ENCODE measurements at regions not wholly inside any gene's neighbourhood (a gene's known extent, or its start where the extent isn't known, plus 50 kb on each side); places are given as distances from the start of the nearest gene placed in this dataset.

GRCh38 chr3:157999246-157999645, 107.0 kb downstream of the SHOX2 start:
- WGBS, result 64% methylated on average over 5 of the region's 5 CpGs

GRCh38 chr3:157982359-157982758, 123.9 kb downstream of the SHOX2 start:
- no peak for TF ChIP-seq POLR2AphosphoS5 (IDR thresholded peaks at IDR 0.05)
- TF ChIP-seq CTCF (IDR thresholded peaks at IDR 0.05), result no peak
- no peak for TF ChIP-seq POLR2A (IDR thresholded peaks at IDR 0.05; ENCODE audit: low read depth)
- TF ChIP-seq EP300 (IDR thresholded peaks at IDR 0.05), result no peak
- no peak for DNase-seq (ENCODE audit: extremely low spot score)
- Histone ChIP-seq H3K9me3 (no peaks in the 10 kb centered on the region), H3K27ac (replicated peaks in 1 of 4) (no peak overlapping the region), H3K4me1 (no peaks in the 10 kb centered on the region), H3K27me3 (no peaks in the 10 kb centered on the region), H3K4me3 (no peak overlapping the region), H3K36me3 (no peaks in the 10 kb centered on the region)
- WGBS, result 52% methylated on average over 1 of the region's 1 CpG
- intact Hi-C loops (cut with DNase I), result no loop called here

More at GRCh38 chr3:157999246-157999645, 107.0 kb downstream of the SHOX2 start:
- H3K4me3 ChIP-seq, result no peak overlapping the region
- intact Hi-C loops (cut with DNase I), result no loop called here
- H3K9me3 ChIP-seq, result peaks cover 0 to 17% (median 10%) of the 10 kb centered on the region in 4 donors
- no peaks in the 10 kb centered on the region for H3K27me3 ChIP-seq
- no peak for TF ChIP-seq CTCF (IDR thresholded peaks at IDR 0.05)
- TF ChIP-seq POLR2A (IDR thresholded peaks at IDR 0.05; ENCODE audit: low read depth), result no peak
- no peak for TF ChIP-seq EP300 (IDR thresholded peaks at IDR 0.05)
- TF ChIP-seq POLR2AphosphoS5 (IDR thresholded peaks at IDR 0.05), result no peak
- H3K36me3 ChIP-seq, result no peaks in the 10 kb centered on the region
- H3K27ac ChIP-seq (replicated peaks in 1 of 4), result no peak overlapping the region
- H3K4me1 ChIP-seq, result no peaks in the 10 kb centered on the region
- no peak for DNase-seq (ENCODE audit: extremely low spot score)

GRCh38 chr3:157981819-157982218, 124.4 kb downstream of the SHOX2 start:
- H3K27me3 ChIP-seq, result no peaks in the 10 kb centered on the region
- H3K9me3 ChIP-seq, result no peaks in the 10 kb centered on the region
- DNase-seq (ENCODE audit: extremely low spot score), result no peak
- intact Hi-C loops (cut with DNase I), result no loop called here
- H3K27ac ChIP-seq (replicated peaks in 1 of 4), result no peak overlapping the region
- WGBS, result 48% methylated on average over 3 of the region's 3 CpGs
- H3K36me3 ChIP-seq, result no peaks in the 10 kb centered on the region
- TF ChIP-seq CTCF (IDR thresholded peaks at IDR 0.05) (no peak), POLR2AphosphoS5 (IDR thresholded peaks at IDR 0.05) (no peak), POLR2A (IDR thresholded peaks at IDR 0.05; ENCODE audit: low read depth) (no peak), EP300 (IDR thresholded peaks at IDR 0.05) (no peak)
- no peaks in the 10 kb centered on the region for H3K4me1 ChIP-seq
- H3K4me3 ChIP-seq, result no peak overlapping the region

- intact Hi-C loops (cut with DNase I), result no loop called here
- TF ChIP-seq CTCF (IDR thresholded peaks at IDR 0.05) (no peak), POLR2AphosphoS5 (IDR thresholded peaks at IDR 0.05) (no peak), EP300 (IDR thresholded peaks at IDR 0.05) (no peak), POLR2A (IDR thresholded peaks at IDR 0.05; ENCODE audit: low read depth) (no peak)
- no peaks in the 10 kb centered on the region for H3K9me3 ChIP-seq
- H3K4me1 ChIP-seq, result no peaks in the 10 kb centered on the region
- H3K27ac ChIP-seq (replicated peaks in 1 of 4), result no peak overlapping the region
- H3K27me3 ChIP-seq, result no peaks in the 10 kb centered on the region
- no peak overlapping the region for H3K4me3 ChIP-seq
- DNase-seq (ENCODE audit: extremely low spot score), result no peak
- no peaks in the 10 kb centered on the region for H3K36me3 ChIP-seq
- 100% methylated on average over 1 of the region's 1 CpG for WGBS
Measured at GRCh38 chr3:157979022-157979421, 127.2 kb downstream of the SHOX2 start.

- Histone ChIP-seq H3K27ac (replicated peaks in 1 of 4) (no peak overlapping the region), H3K4me3 (no peak overlapping the region), H3K36me3 (no peaks in the 10 kb centered on the region), H3K4me1 (no peaks in the 10 kb centered on the region), H3K27me3 (no peaks in the 10 kb centered on the region), H3K9me3 (no peaks in the 10 kb centered on the region)
- WGBS, result 68% methylated on average over 2 of the region's 2 CpGs
- intact Hi-C loops (cut with DNase I), result no loop called here
- DNase-seq (ENCODE audit: extremely low spot score), result no peak
- TF ChIP-seq EP300 (IDR thresholded peaks at IDR 0.05) (no peak), POLR2A (IDR thresholded peaks at IDR 0.05; ENCODE audit: low read depth) (no peak), CTCF (IDR thresholded peaks at IDR 0.05) (no peak)
Measured at GRCh38 chr3:157961665-157962064, 144.6 kb downstream of the SHOX2 start.
